Activated CD4-positive, alpha-beta memory T cell treated with anti-CD3 and anti-CD28 coated beads for 36 hours (primary cell): ENCODE measurements at regions not wholly inside any gene's neighbourhood (a gene's known extent, or its start where the extent isn't known, plus 50 kb on each side); places are given as distances from the start of the nearest gene placed in this dataset.

Experiments
- CTCF ChIA-PET: fragments of 350-600 bp; sonication (Branson Sonifier 250); formaldehyde crosslinking; loops from one replicate; lab custom pipeline; 2021; ENCODE audit warnings: antibody characterized with exemption, inconsistent platforms; lab: Charles Lee
- POLR2A ChIA-PET: fragments of 350-600 bp; sonication (Branson Sonifier 250); formaldehyde crosslinking; loops from one replicate; lab custom pipeline; 2021; ENCODE audit warnings: antibody characterized with exemption; lab: Charles Lee
- DNase-seq: peaks from one replicate; pipeline ENCODE4 v3.0.0-alpha.2; 2020
- H3K27ac Mint-ChIP-seq: one replicate; pipeline ENCODE4 v1.8.0; 2021; ENCODE audit warnings: mixed read lengths
- H3K27me3 Mint-ChIP-seq: one replicate; pipeline ENCODE4 v1.8.0; 2021; ENCODE audit warnings: mixed read lengths
- H3K36me3 Mint-ChIP-seq: one replicate; pipeline ENCODE4 v1.8.0; 2021; ENCODE audit warnings: mixed read lengths
- H3K4me1 Mint-ChIP-seq: one replicate; pipeline ENCODE4 v1.8.0; 2021; ENCODE audit warnings: low read depth, mixed read lengths
- H3K4me3 Mint-ChIP-seq: one replicate; pipeline ENCODE4 v1.8.0; 2021; ENCODE audit warnings: mild to moderate bottlenecking, mixed read lengths
- H3K9me3 Mint-ChIP-seq: one replicate; pipeline ENCODE4 v1.8.0; 2021; ENCODE audit warnings: mixed read lengths
- intact Hi-C: fragments of 100-400 bp; cut with micrococcal nuclease; formaldehyde crosslinking; loops from one replicate; pipeline ENCODE4 v1.15.1; 2023

GRCh38 chr20:50412069-50412468, 98.1 kb upstream of the PTPN1 start:
- H3K4me1 Mint-ChIP-seq, result no peaks in the 10 kb centered on the region
- no peak for DNase-seq
- POLR2A ChIA-PET, result no interaction called here
- intact Hi-C loops, result no loop called here
- H3K27me3 Mint-ChIP-seq, result peaks cover 3% of the 10 kb centered on the region
- CTCF ChIA-PET, result no interaction called here
- no peak overlapping the region for H3K4me3 Mint-ChIP-seq
- no peaks in the 10 kb centered on the region for H3K9me3 Mint-ChIP-seq
- no peak overlapping the region for H3K27ac Mint-ChIP-seq
- no peaks in the 10 kb centered on the region for H3K36me3 Mint-ChIP-seq

- Mint-ChIP-seq H3K4me1 (no peaks in the 10 kb centered on the region), H3K27ac (no peak overlapping the region), H3K4me3 (no peak overlapping the region), H3K27me3 (peaks cover 3% of the 10 kb centered on the region), H3K36me3 (no peaks in the 10 kb centered on the region), H3K9me3 (no peaks in the 10 kb centered on the region)
- POLR2A ChIA-PET, result no interaction called here
- intact Hi-C loops, result no loop called here
- CTCF ChIA-PET, result interaction anchor here (1.0 kb wide), 1 partner anchor 243 kb away, joined by 3 read pairs; no protein-coding TSS in a partner anchor
- no peak for DNase-seq
Measured at GRCh38 chr20:50412499-50412898, 97.7 kb upstream of the PTPN1 start.

- ChIA-PET CTCF (interaction anchor here (1.0 kb wide), 1 partner anchor 244 kb away, joined by 3 read pairs; no protein-coding TSS in a partner anchor), POLR2A (no interaction called here)
- H3K27ac Mint-ChIP-seq, result no peak overlapping the region
- no peak for DNase-seq
- H3K4me3 Mint-ChIP-seq, result no peak overlapping the region
- H3K36me3 Mint-ChIP-seq, result no peaks in the 10 kb centered on the region
- H3K9me3 Mint-ChIP-seq, result no peaks in the 10 kb centered on the region
- no peaks in the 10 kb centered on the region for H3K4me1 Mint-ChIP-seq
- intact Hi-C loops, result no loop called here
- H3K27me3 Mint-ChIP-seq, result peaks cover 6% of the 10 kb centered on the region
Measured at GRCh38 chr20:50413088-50413500, 97.1 kb upstream of the PTPN1 start.

- Mint-ChIP-seq H3K9me3 (no peaks in the 10 kb centered on the region), H3K36me3 (no peaks in the 10 kb centered on the region), H3K4me3 (no peak overlapping the region), H3K27me3 (peaks cover 10% of the 10 kb centered on the region), H3K27ac (no peak overlapping the region), H3K4me1 (no peaks in the 10 kb centered on the region)
- ChIA-PET CTCF (no interaction called here), POLR2A (no interaction called here)
- DNase-seq, result no peak
- intact Hi-C loops, result no loop called here
Measured at GRCh38 chr20:50415021-50415515, 95.1 kb upstream of the PTPN1 start.

- Mint-ChIP-seq H3K27me3 (peaks cover 10% of the 10 kb centered on the region), H3K4me1 (no peaks in the 10 kb centered on the region), H3K9me3 (no peaks in the 10 kb centered on the region), H3K36me3 (no peaks in the 10 kb centered on the region), H3K27ac (no peak overlapping the region), H3K4me3 (no peak overlapping the region)
- CTCF ChIA-PET, result no interaction called here
- DNase-seq, result no peak
- intact Hi-C loops, result no loop called here
- POLR2A ChIA-PET, result no interaction called here
Measured at GRCh38 chr20:50415516-50416268, 94.5 kb upstream of the PTPN1 start.

GRCh38 chr20:50416269-50417022, 93.7 kb upstream of the PTPN1 start:
- intact Hi-C loops, result no loop called here
- POLR2A ChIA-PET, result no interaction called here
- Mint-ChIP-seq H3K27me3 (peaks cover 10% of the 10 kb centered on the region), H3K9me3 (peaks cover under 1% of the 10 kb centered on the region), H3K4me1 (no peaks in the 10 kb centered on the region), H3K36me3 (no peaks in the 10 kb centered on the region), H3K27ac (no peak overlapping the region), H3K4me3 (no peak overlapping the region)
- DNase-seq, result no peak
- CTCF ChIA-PET, result no interaction called here

- ChIA-PET CTCF (no interaction called here), POLR2A (no interaction called here)
- Mint-ChIP-seq H3K36me3 (no peaks in the 10 kb centered on the region), H3K9me3 (peaks cover 6% of the 10 kb centered on the region), H3K27me3 (peaks cover 8% of the 10 kb centered on the region), H3K27ac (no peak overlapping the region), H3K4me1 (no peaks in the 10 kb centered on the region), H3K4me3 (no peak overlapping the region)
- DNase-seq, result no peak
- intact Hi-C loops, result no loop called here
Measured at GRCh38 chr20:50417023-50417329, 93.2 kb upstream of the PTPN1 start.

GRCh38 chr20:50417484-50418235, 92.5 kb upstream of the PTPN1 start:
- no peaks in the 10 kb centered on the region for H3K4me1 Mint-ChIP-seq
- no peak overlapping the region for H3K4me3 Mint-ChIP-seq
- no peak for DNase-seq
- ChIA-PET POLR2A (no interaction called here), CTCF (no interaction called here)
- H3K27ac Mint-ChIP-seq, result no peak overlapping the region
- peaks cover 7% of the 10 kb centered on the region for H3K9me3 Mint-ChIP-seq
- H3K27me3 Mint-ChIP-seq, result peaks cover 8% of the 10 kb centered on the region
- no peaks in the 10 kb centered on the region for H3K36me3 Mint-ChIP-seq
- intact Hi-C loops, result no loop called here

- intact Hi-C loops, result no loop called here
- POLR2A ChIA-PET, result no interaction called here
Measured at GRCh38 chr20:50418890-50419642, 91.1 kb upstream of the PTPN1 start.

GRCh38 chr20:50420380-50420779, 89.8 kb upstream of the PTPN1 start:
- ChIA-PET POLR2A (no interaction called here), CTCF (no interaction called here)
- no peaks in the 10 kb centered on the region for H3K36me3 Mint-ChIP-seq
- intact Hi-C loops, result no loop called here
- peaks cover 7% of the 10 kb centered on the region for H3K9me3 Mint-ChIP-seq
- no peak for DNase-seq
- H3K4me1 Mint-ChIP-seq, result no peaks in the 10 kb centered on the region
- peaks cover 14% of the 10 kb centered on the region for H3K27me3 Mint-ChIP-seq
- no peak overlapping the region for H3K4me3 Mint-ChIP-seq
- no peak overlapping the region for H3K27ac Mint-ChIP-seq

More at GRCh38 chr20:50418890-50419642, 91.1 kb upstream of the PTPN1 start:
- DNase-seq, result no peak
- Mint-ChIP-seq H3K9me3 (peaks cover 7% of the 10 kb centered on the region), H3K4me1 (no peaks in the 10 kb centered on the region), H3K27ac (no peak overlapping the region), H3K36me3 (no peaks in the 10 kb centered on the region), H3K4me3 (no peak overlapping the region), H3K27me3 (peaks cover 8% of the 10 kb centered on the region)
- CTCF ChIA-PET, result interaction anchor here (0.5 kb wide), 1 partner anchor 312 kb away, joined by 3 read pairs; no protein-coding TSS in a partner anchor

- ChIA-PET POLR2A (no interaction called here), CTCF (no interaction called here)
Measured at GRCh38 chr20:50421356-50422340, 88.5 kb upstream of the PTPN1 start.

More at GRCh38 chr20:50421356-50422340, 88.5 kb upstream of the PTPN1 start:
- intact Hi-C loops, result no loop called here
- Mint-ChIP-seq H3K27ac (no peak overlapping the region), H3K9me3 (peaks cover 7% of the 10 kb centered on the region), H3K27me3 (peaks cover 15% of the 10 kb centered on the region), H3K36me3 (no peaks in the 10 kb centered on the region), H3K4me1 (no peaks in the 10 kb centered on the region), H3K4me3 (no peak overlapping the region)
- no peak for DNase-seq
